GM12878 (cell line): ENCODE measurements at regions not wholly inside any gene's neighbourhood (a gene's known extent, or its start where the extent isn't known, plus 50 kb on each side); places are given as distances from the start of the nearest gene placed in this dataset.

Experiments used
- ATAC-seq: fragments of 200-7000 bp; cut with Tn5 transposase; 3 replicates; pipeline ENCODE4 v1.9.1; 2020; ENCODE audit warnings: mild to moderate bottlenecking, moderate library complexity
- BruUV-seq: library from RNA; stranded (reverse); fragments of 400-500 nt; replicated peaks from 2 replicates; lab custom pipeline; 2021; lab: Mats Ljungman, UMichigan
- CTCF ChIA-PET: fragments of 300-600 bp; sonication (Branson Sonifier 250); formaldehyde crosslinking; extraction: SDS; loops from one replicate; lab custom pipeline; 2021; ENCODE audit warnings: inconsistent platforms; lab: Yijun Ruan, JAX
- POLR2A ChIA-PET: fragments of 350-600 bp; formaldehyde crosslinking; extraction: SDS; loops from one replicate; lab custom pipeline; 2021; ENCODE audit warnings: inconsistent platforms; lab: Charles Lee
- RAD21 ChIA-PET: fragments of 300-600 bp; sonication (Branson Sonifier 250); formaldehyde crosslinking; loops from one replicate; lab custom pipeline; 2023; ENCODE audit warnings: antibody characterized with exemption; ENCODE audit not compliant: unreplicated experiment; lab: Charles Lee
- SMC1A ChIA-PET: fragments of 300-600 bp; sonication (Branson Sonifier 250); formaldehyde crosslinking; loops from one replicate; lab custom pipeline; 2023; ENCODE audit not compliant: unreplicated experiment, uncharacterized antibody; lab: Charles Lee
- DNase-seq: peaks from one replicate; pipeline ENCODE4 v3.0.0-alpha.2; 2011; ENCODE audit warnings: low read depth, low spot score
- FAIRE-seq: peaks from 3 replicates; lab custom pipeline; 2011; peaks lifted over from hg19 to GRCh38; lab: Jason Lieb, UNC
- H2AFZ ChIP-seq: 2 replicates; pipeline ENCODE4 v1.6.0; 2011; ENCODE audit warnings: low read depth, low read length, control low read depth; ENCODE audit not compliant: control insufficient read depth
- H3K27ac ChIP-seq: 2 replicates; pipeline ENCODE4 v1.5.1; 2011; ENCODE audit warnings: control low read depth; ENCODE audit not compliant: control insufficient read depth, insufficient read depth
- H3K27me3 ChIP-seq, 2 experiments: replicated peaks in 1 of 2; 2 replicates each; pipeline versions ENCODE4 v1.6.0 to v1.6.1; 2011; ENCODE audit warnings: low read length in 1 of 2; ENCODE audit not compliant: control insufficient read depth in 2 of 2, insufficient read depth in 2 of 2
- H3K36me3 ChIP-seq, 2 experiments: 2 replicates each; pipeline ENCODE4 v1.5.1; 2011; ENCODE audit warnings: low read length in 1 of 2; ENCODE audit not compliant: control insufficient read depth in 2 of 2, insufficient read depth in 2 of 2
- H3K4me1 ChIP-seq: 2 replicates; pipeline ENCODE4 v1.6.1; 2011; ENCODE audit warnings: mild to moderate bottlenecking, low read length, moderate library complexity, mixed read lengths; ENCODE audit not compliant: control insufficient read depth, insufficient read depth
- H3K4me2 ChIP-seq: 2 replicates; pipeline ENCODE4 v1.6.0; 2011; ENCODE audit warnings: control low read depth; ENCODE audit not compliant: control insufficient read depth, insufficient read depth
- H3K4me3 ChIP-seq: fragments of 200-600 bp; sonication (generic); 2 replicates; pipeline ENCODE4 v1.5.1; 2016
- H3K79me2 ChIP-seq: 2 replicates; pipeline ENCODE4 v1.6.0; 2011; ENCODE audit warnings: low read length; ENCODE audit not compliant: control insufficient read depth, insufficient read depth
- H3K9ac ChIP-seq: 2 replicates; pipeline ENCODE4 v1.8.0; 2011; ENCODE audit warnings: low read length, control low read depth, mixed read lengths; ENCODE audit not compliant: control insufficient read depth, insufficient read depth
- H3K9me3 ChIP-seq: replicated peaks from 3 replicates; pipeline ENCODE4 v1.5.1; 2011; ENCODE audit warnings: mild to moderate bottlenecking, low read length; ENCODE audit not compliant: control insufficient read depth, insufficient read depth
- H4K20me1 ChIP-seq: 2 replicates; pipeline ENCODE4 v1.6.0; 2011; ENCODE audit not compliant: control insufficient read depth, insufficient read depth
- FOXM1 ChIP-seq: IDR thresholded peaks from 2 replicates; pipeline ENCODE4 v1.6.1; 2012; ENCODE audit warnings: low read depth, mild to moderate bottlenecking, inconsistent platforms, low read length, moderate library complexity
- IKZF1 ChIP-seq: fragments of 450-650 bp; conservative IDR thresholded peaks from 2 replicates; pipeline ENCODE4 v1.6.1; 2017; ENCODE audit warnings: antibody characterized with exemption, mild to moderate bottlenecking
- KAT2A ChIP-seq: conservative IDR thresholded peaks from 2 replicates; pipeline ENCODE4 v1.6.1; 2011; ENCODE audit warnings: low read depth, low read length; ENCODE audit not compliant: control insufficient read depth
- KDM1A ChIP-seq: fragments of 200-600 bp; sonication (generic); IDR thresholded peaks from 2 replicates; pipeline ENCODE4 v1.6.1; 2016; ENCODE audit warnings: borderline replicate concordance
- MYB ChIP-seq: fragments of 150-350 bp; IDR thresholded peaks from 2 replicates; pipeline ENCODE4 v1.6.1; 2014; ENCODE audit warnings: mild to moderate bottlenecking, low read depth, low read length, borderline replicate concordance
- RBBP5 ChIP-seq: fragments of 200-600 bp; sonication (generic); conservative IDR thresholded peaks from 2 replicates; pipeline ENCODE4 v1.6.1; 2016
- SREBF1 ChIP-seq: IDR thresholded peaks from 2 replicates; pipeline ENCODE4 v1.6.1; 2012; ENCODE audit warnings: mild to moderate bottlenecking, low read length
- STAT3 ChIP-seq: IDR thresholded peaks from 2 replicates; pipeline ENCODE4 v1.6.1; 2011; ENCODE audit warnings: low read depth, low read length, improper control_type of control experiment
- YBX1 ChIP-seq: fragments of 450-650 bp; IDR thresholded peaks from 2 replicates; pipeline ENCODE4 v1.6.1; 2016; ENCODE audit warnings: antibody characterized with exemption
- WGBS: methylation state at CpG from one replicate; pipeline ENCODE4 v1.1.6; 2016; ENCODE audit warnings: low lambda C conversion rate; ENCODE audit not compliant: insufficient replicate concordance, insufficient coverage; ENCODE audit errors: missing lambda C conversion rate; 5-methylcytosine and 5-hydroxymethylcytosine counted together
- in situ Hi-C: fragments of 300-500 bp; cut with MboI; formaldehyde crosslinking; loops from 9 replicates; pipeline ENCODE4 v1.14.3; 2018; ENCODE audit warnings: mixed read lengths
- intact Hi-C: fragments of 100-400 bp; cut with micrococcal nuclease; formaldehyde crosslinking; loops from one replicate; pipeline ENCODE4 v1.14.2; 2022; ENCODE audit not compliant: unreplicated experiment
- TF ChIP-seq, protein P1 (sequence below): IDR thresholded peaks from 2 replicates; pipeline ENCODE4 v1.6.1; 2011; ENCODE audit warnings: low read depth, mild to moderate bottlenecking, low read length, moderate library complexity, borderline replicate concordance; ENCODE audit errors: extremely low read depth

DNA sequence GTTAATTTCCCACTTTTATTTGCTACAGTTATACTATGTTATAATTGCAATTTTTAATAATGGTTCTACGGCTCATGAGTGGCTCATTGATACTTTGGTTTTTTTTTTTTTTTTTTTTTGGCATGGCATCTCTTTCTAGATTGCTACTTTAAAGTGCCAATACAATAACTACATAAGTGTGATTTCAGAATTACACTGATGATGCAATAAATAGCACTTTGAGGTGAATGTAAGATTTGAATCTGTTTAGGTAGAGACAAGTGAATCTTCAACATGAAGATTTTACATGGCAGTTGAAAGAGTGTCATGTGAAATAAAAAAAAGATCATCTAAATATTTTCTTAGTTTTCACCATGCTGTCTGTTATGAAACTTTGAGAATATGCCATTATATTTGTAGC is 75.7 kb downstream of the KBTBD8 start:
- WGBS, result 0% methylated on average over 1 of the region's 1 CpG
- CTCF ChIA-PET, result interaction anchor here (0.9 kb wide), 1 partner anchor 23 kb away, joined by 3 read pairs; no protein-coding TSS in a partner anchor
- Histone ChIP-seq H3K9me3 (no peaks in the 10 kb centered on the region), H3K4me1 (no peaks in the 10 kb centered on the region), H2AFZ (no peak overlapping the region), H3K27me3 (no peaks in the 10 kb centered on the region), H3K4me2 (no peak overlapping the region), H3K4me3 (no peak overlapping the region), H3K27ac (no peak overlapping the region), H3K9ac (no peak overlapping the region), H3K79me2 (no peaks in the 10 kb centered on the region), H4K20me1 (no peaks in the 10 kb centered on the region), H3K36me3 (no peaks in the 10 kb centered on the region)
- FAIRE-seq (no peak), ATAC-seq (no peak), DNase-seq (no peak)
- SMC1A ChIA-PET, result no interaction called here
- RAD21 ChIA-PET, result no interaction called here
- TF ChIP-seq RBBP5 (no peak), KAT2A (no peak), KDM1A (no peak), SREBF1 (no peak), IKZF1 (no peak), FOXM1 (no peak), STAT3 (no peak), YBX1 (no peak), MYB (no peak)
- TF ChIP-seq, protein P1, sequence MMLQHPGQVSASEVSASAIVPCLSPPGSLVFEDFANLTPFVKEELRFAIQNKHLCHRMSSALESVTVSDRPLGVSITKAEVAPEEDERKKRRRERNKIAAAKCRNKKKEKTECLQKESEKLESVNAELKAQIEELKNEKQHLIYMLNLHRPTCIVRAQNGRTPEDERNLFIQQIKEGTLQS, result no peak
- in situ Hi-C loops, result no loop called here
- intact Hi-C loops, result no loop called here
- no TSS peak for BruUV-seq
- POLR2A ChIA-PET, result no interaction called here
